LNCaP clone FGC (cell line): ENCODE measurements at regions not wholly inside any gene's neighbourhood (a gene's known extent, or its start where the extent isn't known, plus 50 kb on each side); places are given as distances from the start of the nearest gene placed in this dataset.

Experiments used
- DNase-seq: peaks from one replicate; pipeline ENCODE4 v3.0.0-alpha.2; 2011; ENCODE audit warnings: low read depth
- H3K4me3 ChIP-seq: 2 replicates; pipeline ENCODE4 v1.5.1; 2011; ENCODE audit warnings: mild to moderate bottlenecking, low read depth, low read length, control low read depth
- CTCF ChIP-seq: IDR thresholded peaks from 2 replicates; pipeline ENCODE4 v1.5.1; 2012; ENCODE audit warnings: mild to moderate bottlenecking; ENCODE audit not compliant: control insufficient read depth, insufficient read depth; ENCODE audit errors: extremely low read depth

GRCh38 chr6:134835993-134836392 lies 113.9 kb downstream of the ALDH8A1 start:
- DNase-seq: no peak
- TF ChIP-seq CTCF: no peak
- no peak overlapping the region for H3K4me3 ChIP-seq

DNA sequence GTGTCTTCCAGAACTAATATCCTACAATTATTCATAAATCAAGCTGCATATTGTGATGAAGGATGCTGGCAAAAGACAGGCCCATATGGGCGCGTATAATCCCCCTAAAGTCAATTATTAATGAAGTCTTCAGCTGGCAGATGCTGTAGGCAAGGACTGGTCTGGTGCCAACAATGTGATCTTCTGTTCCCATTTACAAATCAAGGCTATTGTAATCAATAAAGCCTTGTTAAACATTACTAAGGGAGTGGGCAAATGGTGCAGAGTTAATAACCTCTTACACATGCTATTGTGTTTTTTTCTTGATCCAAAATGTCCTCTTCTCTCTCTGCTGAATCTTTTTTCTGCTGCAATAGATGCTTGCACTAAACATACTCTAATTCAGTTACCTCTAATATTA lies 119.0 kb downstream of the ALDH8A1 start:
- no peak overlapping the region for H3K4me3 ChIP-seq
- DNase-seq: no peak
- no peak for TF ChIP-seq CTCF

DNA sequence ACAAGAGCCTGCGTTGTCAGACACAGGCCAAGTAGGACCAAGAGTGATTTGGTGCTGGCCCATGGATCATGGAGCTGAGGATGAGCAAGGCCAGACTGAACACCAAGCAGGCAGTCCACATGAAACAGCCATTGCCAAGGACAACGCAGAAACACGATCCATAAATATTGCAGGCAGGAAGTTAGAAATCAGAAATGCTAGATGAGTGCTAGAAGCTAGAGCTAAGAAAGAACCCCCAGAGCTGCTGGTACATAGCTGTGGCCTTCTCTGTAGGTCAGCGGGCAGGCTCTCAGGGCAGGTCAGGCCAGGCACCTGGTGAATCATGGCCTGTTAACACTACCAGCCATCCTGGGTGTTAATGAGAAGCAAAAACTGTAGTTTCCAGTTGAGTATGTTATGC lies 119.7 kb downstream of the ALDH8A1 start:
- TF ChIP-seq CTCF: no peak

GRCh38 chr6:134828641-134829040 lies 121.3 kb downstream of the ALDH8A1 start:
- H3K4me3 ChIP-seq: no peak overlapping the region
- TF ChIP-seq CTCF: no peak
- DNase-seq: no peak

More for the DNA sequence above, 119.7 kb downstream of the ALDH8A1 start:
- no peak for DNase-seq
- H3K4me3 ChIP-seq: no peak overlapping the region

GRCh38 chr6:134826889-134827737 lies 122.8 kb downstream of the ALDH8A1 start:
- no peak for DNase-seq
- no peak overlapping the region for H3K4me3 ChIP-seq
- no peak for TF ChIP-seq CTCF

DNA sequence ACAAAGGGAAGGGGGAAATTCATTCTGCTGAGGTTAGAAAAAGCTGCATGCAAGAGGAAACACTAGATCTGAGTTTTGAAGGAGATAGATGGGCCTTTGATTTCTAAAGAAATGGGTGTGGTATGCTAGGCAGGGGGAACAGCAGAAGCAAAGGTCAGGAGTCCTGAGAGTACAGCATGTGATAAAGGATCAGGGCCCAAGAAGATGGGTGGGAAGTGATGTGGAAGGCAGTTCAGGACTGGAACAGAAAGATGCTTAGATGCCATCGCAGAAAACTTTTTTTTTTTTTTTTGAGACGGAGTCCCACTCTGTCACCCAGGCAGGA lies 126.2 kb downstream of the ALDH8A1 start:
- no peak for TF ChIP-seq CTCF
- DNase-seq: no peak
- no peak overlapping the region for H3K4me3 ChIP-seq
